ENCODE measurements at regions not wholly inside any gene's neighbourhood (a gene's known extent, or its start where the extent isn't known, plus 50 kb on each side); places are given as distances from the start of the nearest gene placed in this dataset.

DNA sequence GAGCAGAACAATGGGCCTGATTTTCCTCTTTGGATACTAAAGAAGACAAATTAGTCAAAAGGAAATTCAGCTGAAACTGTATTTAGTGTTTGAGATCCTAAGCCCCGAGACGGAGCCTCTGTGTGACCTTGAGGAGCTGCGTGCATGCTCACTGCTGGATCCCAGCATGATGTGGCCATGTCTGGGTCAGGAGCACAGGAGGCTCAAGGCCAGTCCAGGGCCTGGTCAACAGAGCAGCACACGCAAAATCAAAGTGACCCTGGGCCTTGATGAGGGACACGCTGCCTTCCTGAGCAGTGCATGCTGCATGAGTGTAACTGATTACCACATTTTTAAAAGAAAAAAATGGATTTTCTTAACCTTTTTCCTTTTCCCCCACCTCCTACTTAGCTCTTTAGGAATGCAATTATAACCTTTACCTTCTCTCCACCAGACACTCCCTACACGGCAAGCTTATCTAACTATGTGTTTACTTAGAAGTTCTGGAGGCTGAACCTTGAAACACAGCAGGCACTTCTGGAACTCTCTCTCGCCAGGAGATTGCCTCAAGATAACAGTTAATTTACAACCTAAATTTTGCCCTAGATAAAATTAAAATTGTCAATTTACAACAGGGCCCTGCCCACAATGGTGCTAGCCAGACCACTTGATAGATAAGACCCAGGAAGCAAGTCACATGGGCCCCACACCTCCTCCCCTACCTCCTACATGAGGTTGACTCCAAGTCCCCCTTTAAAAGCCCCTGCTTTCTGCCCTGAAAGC is 144.6 kb downstream of the LRIG2 start (continued):
- TF ChIP-seq PTBP1 (IDR thresholded peaks at IDR 0.05; ENCODE audit: low read depth, low read length, poor library complexity, severe bottlenecking), result no peak
- TF ChIP-seq RFXANK (CRISPR knock-in tag; IDR thresholded peaks at IDR 0.05), result no peak
- TF ChIP-seq SIN3A (IDR thresholded peaks at IDR 0.05; ENCODE audit: borderline replicate concordance, low read depth, low read length), result no peak
- TF ChIP-seq, protein P1, sequence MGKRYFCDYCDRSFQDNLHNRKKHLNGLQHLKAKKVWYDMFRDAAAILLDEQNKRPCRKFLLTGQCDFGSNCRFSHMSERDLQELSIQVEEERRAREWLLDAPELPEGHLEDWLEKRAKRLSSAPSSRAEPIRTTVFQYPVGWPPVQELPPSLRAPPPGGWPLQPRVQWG (CRISPR knock-in tag; IDR thresholded peaks at IDR 0.05; ENCODE audit: borderline replicate concordance, low read depth), result no peak
- TF ChIP-seq, protein P2, sequence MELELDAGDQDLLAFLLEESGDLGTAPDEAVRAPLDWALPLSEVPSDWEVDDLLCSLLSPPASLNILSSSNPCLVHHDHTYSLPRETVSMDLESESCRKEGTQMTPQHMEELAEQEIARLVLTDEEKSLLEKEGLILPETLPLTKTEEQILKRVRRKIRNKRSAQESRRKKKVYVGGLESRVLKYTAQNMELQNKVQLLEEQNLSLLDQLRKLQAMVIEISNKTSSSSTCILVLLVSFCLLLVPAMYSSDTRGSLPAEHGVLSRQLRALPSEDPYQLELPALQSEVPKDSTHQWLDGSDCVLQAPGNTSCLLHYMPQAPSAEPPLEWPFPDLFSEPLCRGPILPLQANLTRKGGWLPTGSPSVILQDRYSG (CRISPR knock-in tag; IDR thresholded peaks at IDR 0.05), result no peak
- TF ChIP-seq POLR2G (IDR thresholded peaks at IDR 0.05; ENCODE audit: low read depth, low read length), result no peak
- TF ChIP-seq ZMYM4 (CRISPR knock-in tag; IDR thresholded peaks at IDR 0.05), result peak; percentile 98
- TF ChIP-seq ZFP36L1 (CRISPR knock-in tag; IDR thresholded peaks at IDR 0.05), result no peak
- no peak for TF ChIP-seq ZBTB38 (CRISPR knock-in tag; IDR thresholded peaks at IDR 0.05)
- no peak for TF ChIP-seq EP300 (IDR thresholded peaks at IDR 0.05; ENCODE audit: low read depth in 2 of 2, low read length in 2 of 2)
- TF ChIP-seq EP300 (CRISPR knock-in tag; IDR thresholded peaks at IDR 0.05; ENCODE audit: borderline replicate concordance), result peak; percentile 41; the same call in 1 of the 2 replicates
- TF ChIP-seq ZNF383 (CRISPR knock-in tag; IDR thresholded peaks at IDR 0.05; ENCODE audit: borderline replicate concordance), result no peak
- TF ChIP-seq HMGXB3 (CRISPR knock-in tag; IDR thresholded peaks at IDR 0.05; ENCODE audit: borderline replicate concordance), result 0 out of 2 replicates have a peak, but pooled peaks have one; percentile 39
- TF ChIP-seq HOXD1 (CRISPR knock-in tag; IDR thresholded peaks at IDR 0.05), result peak; percentile 49; the same call in 1 of the 2 replicates
- no peak for TF ChIP-seq EHMT2 (IDR thresholded peaks at IDR 0.05; ENCODE audit: borderline replicate concordance, low read depth, low read length)
- no peak for TF ChIP-seq ZNF83 (CRISPR knock-in tag; IDR thresholded peaks at IDR 0.05; ENCODE audit: borderline replicate concordance)
- TF ChIP-seq BRCA1 (CRISPR knock-in tag; IDR thresholded peaks at IDR 0.05), result no peak
- peak; percentile 50; the same call in 1 of the 2 replicates for TF ChIP-seq FOXJ3 (CRISPR knock-in tag; IDR thresholded peaks at IDR 0.05; ENCODE audit: borderline replicate concordance)
- TF ChIP-seq SMAD3 (CRISPR knock-in tag; IDR thresholded peaks at IDR 0.05), result 0 out of 2 replicates have a peak, but pooled peaks have one; percentile 35
- TF ChIP-seq, protein P3, sequence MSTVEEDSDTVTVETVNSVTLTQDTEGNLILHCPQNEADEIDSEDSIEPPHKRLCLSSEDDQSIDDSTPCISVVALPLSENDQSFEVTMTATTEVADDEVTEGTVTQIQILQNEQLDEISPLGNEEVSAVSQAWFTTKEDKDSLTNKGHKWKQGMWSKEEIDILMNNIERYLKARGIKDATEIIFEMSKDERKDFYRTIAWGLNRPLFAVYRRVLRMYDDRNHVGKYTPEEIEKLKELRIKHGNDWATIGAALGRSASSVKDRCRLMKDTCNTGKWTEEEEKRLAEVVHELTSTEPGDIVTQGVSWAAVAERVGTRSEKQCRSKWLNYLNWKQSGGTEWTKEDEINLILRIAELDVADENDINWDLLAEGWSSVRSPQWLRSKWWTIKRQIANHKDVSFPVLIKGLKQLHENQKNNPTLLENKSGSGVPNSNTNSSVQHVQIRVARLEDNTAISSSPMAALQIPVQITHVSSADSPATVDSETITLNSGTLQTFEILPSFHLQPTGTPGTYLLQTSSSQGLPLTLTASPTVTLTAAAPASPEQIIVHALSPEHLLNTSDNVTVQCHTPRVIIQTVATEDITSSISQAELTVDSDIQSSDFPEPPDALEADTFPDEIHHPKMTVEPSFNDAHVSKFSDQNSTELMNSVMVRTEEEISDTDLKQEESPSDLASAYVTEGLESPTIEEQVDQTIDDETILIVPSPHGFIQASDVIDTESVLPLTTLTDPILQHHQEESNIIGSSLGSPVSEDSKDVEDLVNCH (CRISPR knock-in tag; IDR thresholded peaks at IDR 0.05), result no peak
- 0 out of 2 replicates have a peak, but pooled peaks have one; percentile 23 for TF ChIP-seq ZNF317 (CRISPR knock-in tag; IDR thresholded peaks at IDR 0.05)
- TF ChIP-seq KAT8 (CRISPR knock-in tag; IDR thresholded peaks at IDR 0.05), result no peak
- no peak for TF ChIP-seq SMYD3 (CRISPR knock-in tag; IDR thresholded peaks at IDR 0.05)
